Activated B cell treated with CpG ODN at 0.5 μM for 24 hours (primary cell): ENCODE measurements at regions not wholly inside any gene's neighbourhood (a gene's known extent, or its start where the extent isn't known, plus 50 kb on each side); places are given as distances from the start of the nearest gene placed in this dataset.

ENCODE experiments used
- ATAC-seq: fragments of 200-7000 bp; cut with Tn5 transposase; one replicate; pipeline ENCODE4 v1.10.0; 2021; ENCODE audit warnings: low read depth, mild to moderate bottlenecking, moderate library complexity
- CTCF ChIA-PET: fragments of 350-600 bp; sonication (Branson Sonifier 250); formaldehyde crosslinking; loops from one replicate; lab custom pipeline; 2021; ENCODE audit warnings: antibody characterized with exemption; lab: Charles Lee
- POLR2A ChIA-PET: fragments of 350-600 bp; sonication (Branson Sonifier 250); formaldehyde crosslinking; loops from one replicate; lab custom pipeline; 2021; ENCODE audit warnings: antibody characterized with exemption; lab: Charles Lee
- DNase-seq: peaks from one replicate; pipeline ENCODE4 v3.0.0; 2022
- H3K27ac Mint-ChIP-seq: one replicate; pipeline ENCODE4 v1.8.0; 2020; ENCODE audit warnings: mixed read lengths
- H3K27me3 Mint-ChIP-seq: one replicate; pipeline ENCODE4 v1.8.0; 2021; ENCODE audit warnings: mixed read lengths
- H3K36me3 Mint-ChIP-seq: one replicate; pipeline ENCODE4 v1.8.0; 2021; ENCODE audit warnings: low read depth, mixed read lengths
- H3K4me1 Mint-ChIP-seq: one replicate; pipeline ENCODE4 v1.8.0; 2021; ENCODE audit warnings: mixed read lengths
- H3K4me3 Mint-ChIP-seq: one replicate; pipeline ENCODE4 v1.8.0; 2020; ENCODE audit warnings: mild to moderate bottlenecking, mixed read lengths
- H3K9me3 Mint-ChIP-seq: one replicate; pipeline ENCODE4 v1.8.0; 2020; ENCODE audit warnings: mixed read lengths
- CTCF ChIP-seq: fragments of 200-600 bp; IDR thresholded peaks from one replicate; pipeline ENCODE4 v1.8.0; 2022; ENCODE audit warnings: antibody characterized with exemption, mild to moderate bottlenecking
- intact Hi-C: fragments of 100-400 bp; cut with micrococcal nuclease; formaldehyde crosslinking; loops from one replicate; pipeline ENCODE4 v1.15.1; 2024

- no peaks in the 10 kb centered on the region for H3K9me3 Mint-ChIP-seq
- H3K4me1 Mint-ChIP-seq: no peaks in the 10 kb centered on the region
- peaks cover 12% of the 10 kb centered on the region for H3K27me3 Mint-ChIP-seq
- DNase-seq (no peak), ATAC-seq (no peak)
- H3K36me3 Mint-ChIP-seq: no peaks in the 10 kb centered on the region
- H3K4me3 Mint-ChIP-seq: no peak overlapping the region
- intact Hi-C loops: loop anchor here (5.0 kb wide), 2 partner anchors 203 to 328 kb away; no protein-coding TSS in a partner anchor
- TF ChIP-seq CTCF: no peak
- no peak overlapping the region for H3K27ac Mint-ChIP-seq
- ChIA-PET CTCF (interaction anchor here (1.1 kb wide), 1 partner anchor 964 kb away, joined by 3 read pairs; no protein-coding TSS in a partner anchor), POLR2A (no interaction called here)
These were observed 71.7 kb downstream of the RPLP1 start for GRCh38 chr15:69524296-69524695.

GRCh38 chr15:69524814-69525213 lies 72.2 kb downstream of the RPLP1 start:
- Mint-ChIP-seq H3K4me1 (no peaks in the 10 kb centered on the region), H3K36me3 (no peaks in the 10 kb centered on the region), H3K9me3 (no peaks in the 10 kb centered on the region), H3K4me3 (no peak overlapping the region), H3K27me3 (peaks cover 11% of the 10 kb centered on the region), H3K27ac (no peak overlapping the region)
- TF ChIP-seq CTCF: no peak
- ChIA-PET CTCF (interaction anchor here (1.1 kb wide), 1 partner anchor 963 kb away, joined by 3 read pairs; no protein-coding TSS in a partner anchor), POLR2A (no interaction called here)
- ATAC-seq (no peak), DNase-seq (no peak)
- intact Hi-C loops: loop anchor here (5.0 kb wide), 2 partner anchors 202 to 327 kb away; no protein-coding TSS in a partner anchor

GRCh38 chr15:69525543-69525942 lies 72.9 kb downstream of the RPLP1 start:
- CTCF ChIA-PET: interaction anchor here (1.1 kb wide), 1 partner anchor 963 kb away, joined by 3 read pairs; no protein-coding TSS in a partner anchor
- DNase-seq (no peak), ATAC-seq (no peak)
- TF ChIP-seq CTCF: no peak
- Mint-ChIP-seq H3K27ac (no peak overlapping the region), H3K4me3 (no peak overlapping the region), H3K4me1 (no peaks in the 10 kb centered on the region), H3K27me3 (peaks cover 8% of the 10 kb centered on the region), H3K9me3 (no peaks in the 10 kb centered on the region), H3K36me3 (no peaks in the 10 kb centered on the region)
- POLR2A ChIA-PET: no interaction called here
- intact Hi-C loops: no loop called here

- no peaks in the 10 kb centered on the region for H3K4me1 Mint-ChIP-seq
- DNase-seq: no peak
- intact Hi-C loops: no loop called here
- no peaks in the 10 kb centered on the region for H3K9me3 Mint-ChIP-seq
- H3K27me3 Mint-ChIP-seq: peaks cover 6% of the 10 kb centered on the region
- ATAC-seq: no peak
- CTCF ChIA-PET: no interaction called here
- no peaks in the 10 kb centered on the region for H3K36me3 Mint-ChIP-seq
- POLR2A ChIA-PET: no interaction called here
- H3K27ac Mint-ChIP-seq: no peak overlapping the region
- no peak for TF ChIP-seq CTCF
- no peak overlapping the region for H3K4me3 Mint-ChIP-seq
These were observed 73.8 kb downstream of the RPLP1 start for GRCh38 chr15:69526081-69527061.

GRCh38 chr15:69529141-69529540 lies 76.5 kb downstream of the RPLP1 start:
- intact Hi-C loops: no loop called here
- peaks cover 14% of the 10 kb centered on the region for H3K27me3 Mint-ChIP-seq
- DNase-seq (no peak), ATAC-seq (no peak)
- no peak overlapping the region for H3K4me3 Mint-ChIP-seq
- POLR2A ChIA-PET: no interaction called here
- no peak overlapping the region for H3K27ac Mint-ChIP-seq
- no peaks in the 10 kb centered on the region for H3K9me3 Mint-ChIP-seq
- H3K36me3 Mint-ChIP-seq: no peaks in the 10 kb centered on the region
- CTCF ChIA-PET: no interaction called here
- TF ChIP-seq CTCF: no peak
- H3K4me1 Mint-ChIP-seq: no peaks in the 10 kb centered on the region
